ENCODE measurements at regions not wholly inside any gene's neighbourhood (a gene's known extent, or its start where the extent isn't known, plus 50 kb on each side); places are given as distances from the start of the nearest gene placed in this dataset.

DNA sequence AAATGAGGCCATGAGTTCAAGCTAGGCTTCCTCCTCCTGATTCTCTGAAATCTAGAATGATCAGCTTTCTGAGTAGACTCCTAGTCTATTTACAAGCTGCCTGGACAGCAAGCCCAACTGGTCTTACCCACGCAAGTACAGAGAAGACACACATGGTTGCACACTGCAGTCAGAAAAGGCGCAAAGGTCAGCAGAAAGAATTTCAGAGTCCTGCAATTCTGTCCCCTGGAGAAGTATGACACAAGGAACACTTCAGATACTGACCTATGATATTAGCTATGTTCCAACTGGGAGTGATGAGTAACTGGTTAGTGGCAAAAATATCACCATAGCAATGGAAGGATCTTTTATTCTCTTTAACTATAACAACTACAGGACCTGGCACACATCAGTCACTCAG is 336.1 kb upstream of the PKDCC start:
- TF ChIP-seq, protein P1, sequence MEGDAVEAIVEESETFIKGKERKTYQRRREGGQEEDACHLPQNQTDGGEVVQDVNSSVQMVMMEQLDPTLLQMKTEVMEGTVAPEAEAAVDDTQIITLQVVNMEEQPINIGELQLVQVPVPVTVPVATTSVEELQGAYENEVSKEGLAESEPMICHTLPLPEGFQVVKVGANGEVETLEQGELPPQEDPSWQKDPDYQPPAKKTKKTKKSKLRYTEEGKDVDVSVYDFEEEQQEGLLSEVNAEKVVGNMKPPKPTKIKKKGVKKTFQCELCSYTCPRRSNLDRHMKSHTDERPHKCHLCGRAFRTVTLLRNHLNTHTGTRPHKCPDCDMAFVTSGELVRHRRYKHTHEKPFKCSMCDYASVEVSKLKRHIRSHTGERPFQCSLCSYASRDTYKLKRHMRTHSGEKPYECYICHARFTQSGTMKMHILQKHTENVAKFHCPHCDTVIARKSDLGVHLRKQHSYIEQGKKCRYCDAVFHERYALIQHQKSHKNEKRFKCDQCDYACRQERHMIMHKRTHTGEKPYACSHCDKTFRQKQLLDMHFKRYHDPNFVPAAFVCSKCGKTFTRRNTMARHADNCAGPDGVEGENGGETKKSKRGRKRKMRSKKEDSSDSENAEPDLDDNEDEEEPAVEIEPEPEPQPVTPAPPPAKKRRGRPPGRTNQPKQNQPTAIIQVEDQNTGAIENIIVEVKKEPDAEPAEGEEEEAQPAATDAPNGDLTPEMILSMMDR (conservative IDR thresholded peaks at IDR 0.05), result no peak
- Mint-ChIP-seq H3K4me3 (no peak overlapping the region), H3K27me3 (no peaks in the 10 kb centered on the region), H3K27ac (no peak overlapping the region), H3K4me1 (ENCODE audit: unreplicated experiment) (peaks cover 19% of the 10 kb centered on the region), H3K36me3 (no peaks in the 10 kb centered on the region), H3K9me3 (no peaks in the 10 kb centered on the region)
- DNase-seq (ENCODE audit: extremely low spot score, unreplicated experiment), result no peak

DNA sequence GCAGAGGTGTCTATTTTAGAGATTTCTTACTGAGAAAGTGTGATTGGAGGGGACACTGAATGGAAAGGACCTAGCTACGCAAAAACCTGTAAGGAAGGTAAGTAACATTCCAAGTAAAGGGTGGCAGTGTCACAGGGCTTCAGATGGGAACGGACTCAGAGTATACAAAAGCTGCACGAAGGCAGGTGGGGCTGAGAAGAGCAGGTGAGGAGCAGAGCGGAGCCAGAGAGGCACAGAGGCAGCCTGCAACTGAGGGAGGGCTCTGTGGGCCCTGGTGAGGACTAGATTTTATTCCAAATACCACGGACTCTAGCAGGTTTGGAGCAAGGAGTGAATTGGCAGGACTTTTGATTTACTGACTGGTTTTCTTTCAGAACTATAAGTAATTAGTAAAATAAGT is 331.3 kb upstream of the PKDCC start:
- peaks cover 3% of the 10 kb centered on the region for H3K9me3 Mint-ChIP-seq
- H3K4me1 Mint-ChIP-seq (ENCODE audit: unreplicated experiment), result peaks cover 16% of the 10 kb centered on the region
- H3K27me3 Mint-ChIP-seq, result no peaks in the 10 kb centered on the region
- TF ChIP-seq, protein P1 (conservative IDR thresholded peaks at IDR 0.05), result no peak
- no peak overlapping the region for H3K27ac Mint-ChIP-seq
- no peak overlapping the region for H3K4me3 Mint-ChIP-seq
- H3K36me3 Mint-ChIP-seq, result no peaks in the 10 kb centered on the region
- DNase-seq (ENCODE audit: extremely low spot score, unreplicated experiment), result no peak

DNA sequence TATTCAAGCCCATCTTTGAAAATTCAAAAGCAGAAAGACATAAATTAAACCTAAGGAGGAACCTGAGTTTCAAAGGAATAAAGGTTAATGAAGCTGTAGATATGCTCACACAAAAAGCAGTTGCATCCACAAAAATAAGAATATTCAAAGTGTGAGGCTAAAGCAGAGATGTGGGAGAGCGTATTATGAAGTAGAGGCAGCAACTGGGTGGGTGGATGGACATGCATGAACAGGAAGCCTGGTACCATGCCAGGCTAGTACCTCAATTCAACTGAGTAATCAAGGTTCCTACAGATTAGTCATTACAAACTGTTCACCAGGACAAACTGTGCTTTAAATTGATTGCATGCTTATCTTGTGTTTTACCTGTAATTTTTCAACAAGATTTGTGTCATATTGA is 330.0 kb upstream of the PKDCC start:
- TF ChIP-seq, protein P1 (conservative IDR thresholded peaks at IDR 0.05), result no peak
- no peak overlapping the region for H3K4me3 Mint-ChIP-seq
- no peaks in the 10 kb centered on the region for H3K27me3 Mint-ChIP-seq
- peaks cover 6% of the 10 kb centered on the region for H3K9me3 Mint-ChIP-seq
- H3K27ac Mint-ChIP-seq, result no peak overlapping the region
- peaks cover 26% of the 10 kb centered on the region for H3K4me1 Mint-ChIP-seq (ENCODE audit: unreplicated experiment)
- H3K36me3 Mint-ChIP-seq, result no peaks in the 10 kb centered on the region
- DNase-seq (ENCODE audit: extremely low spot score, unreplicated experiment), result no peak

DNA sequence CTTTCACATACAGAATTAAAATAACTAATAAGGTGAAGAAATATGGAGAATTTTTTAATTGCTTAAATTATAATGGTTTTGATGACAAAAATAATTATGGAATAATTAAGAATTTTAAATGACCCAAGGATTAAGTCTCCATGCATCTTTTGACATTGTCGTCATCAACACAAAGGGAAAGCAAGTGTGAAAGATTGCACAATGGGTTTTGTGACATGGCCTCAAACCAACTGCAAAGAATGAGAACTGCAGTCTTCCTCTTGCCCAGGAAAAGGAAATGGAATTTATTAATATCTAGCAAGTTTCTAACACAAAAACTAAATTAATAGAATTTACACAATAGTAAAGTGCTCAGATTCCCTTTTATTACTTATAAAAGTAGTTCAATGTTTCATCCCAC is 329.1 kb upstream of the PKDCC start:
- TF ChIP-seq, protein P1 (conservative IDR thresholded peaks at IDR 0.05), result no peak
- Mint-ChIP-seq H3K27ac (no peak overlapping the region), H3K4me3 (no peak overlapping the region), H3K4me1 (ENCODE audit: unreplicated experiment) (peaks cover 31% of the 10 kb centered on the region), H3K36me3 (no peaks in the 10 kb centered on the region), H3K27me3 (no peaks in the 10 kb centered on the region), H3K9me3 (peaks cover 7% of the 10 kb centered on the region)
- DNase-seq (ENCODE audit: extremely low spot score, unreplicated experiment), result no peak

DNA sequence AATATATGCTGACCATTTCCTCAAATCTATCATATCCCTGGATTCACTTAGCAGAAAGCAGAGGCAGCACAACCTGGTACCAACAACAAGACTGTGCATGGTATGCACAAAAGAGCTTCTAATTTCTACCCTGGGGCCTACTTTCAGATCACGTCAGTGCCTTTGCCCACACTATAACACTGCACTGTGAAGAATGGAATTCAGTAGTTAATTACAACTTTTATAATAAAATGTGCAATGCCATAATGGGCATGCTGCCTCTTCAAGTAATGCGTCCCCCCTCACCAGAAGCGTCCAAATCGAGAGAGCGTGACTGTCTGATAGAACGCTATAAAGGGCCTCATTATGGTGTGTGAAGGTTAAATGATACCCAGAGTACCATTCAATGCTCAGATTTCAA is 328.1 kb upstream of the PKDCC start:
- Mint-ChIP-seq H3K27me3 (no peaks in the 10 kb centered on the region), H3K9me3 (peaks cover 7% of the 10 kb centered on the region), H3K27ac (no peak overlapping the region), H3K4me3 (no peak overlapping the region), H3K4me1 (ENCODE audit: unreplicated experiment) (peaks cover 32% of the 10 kb centered on the region), H3K36me3 (no peaks in the 10 kb centered on the region)
- no peak for DNase-seq (ENCODE audit: extremely low spot score, unreplicated experiment)
- TF ChIP-seq, protein P1 (conservative IDR thresholded peaks at IDR 0.05), result no peak

Data from type B pancreatic cell (in vitro differentiated cells).